ENCODE measurements at regions not wholly inside any gene's neighbourhood (a gene's known extent, or its start where the extent isn't known, plus 50 kb on each side); places are given as distances from the start of the nearest gene placed in this dataset.

- Histone ChIP-seq H3K36me3 (no peaks in the 10 kb centered on the region), H3K4me1 (peaks cover 27% of the 10 kb centered on the region), H3K4me3 (no peak overlapping the region), H3K9me3 (replicated peaks) (no peaks in the 10 kb centered on the region), H3K27ac (peak overlapping the region; percentile 24), H3K27me3 (no peaks in the 10 kb centered on the region)
- peak in 1 of 2 experiments; percentile 45 for DNase-seq
These were observed 582.4 kb downstream of the CDH26 start for GRCh38 chr20:60540591-60540990.

GRCh38 chr20:60541991-60542390, 583.8 kb downstream of the CDH26 start:
- H3K27ac ChIP-seq = no peak overlapping the region

GRCh38 chr20:60543598-60543997, 585.4 kb downstream of the CDH26 start:
- no peak for DNase-seq
- H3K36me3 ChIP-seq = no peaks in the 10 kb centered on the region
- no peak overlapping the region for H3K27ac ChIP-seq
- peaks cover 27% of the 10 kb centered on the region for H3K4me1 ChIP-seq
- no peak overlapping the region for H3K4me3 ChIP-seq
- no peaks in the 10 kb centered on the region for H3K9me3 ChIP-seq (replicated peaks)
- H3K27me3 ChIP-seq = no peaks in the 10 kb centered on the region

More at GRCh38 chr20:60541991-60542390, 583.8 kb downstream of the CDH26 start:
- Histone ChIP-seq H3K27me3 (no peaks in the 10 kb centered on the region), H3K9me3 (replicated peaks) (no peaks in the 10 kb centered on the region), H3K4me1 (peaks cover 27% of the 10 kb centered on the region), H3K4me3 (no peak overlapping the region), H3K36me3 (no peaks in the 10 kb centered on the region)
- DNase-seq = peak; percentile 49 to 79

- no peaks in the 10 kb centered on the region for H3K36me3 ChIP-seq
- no peaks in the 10 kb centered on the region for H3K27me3 ChIP-seq
- no peak overlapping the region for H3K27ac ChIP-seq
- no peak overlapping the region for H3K4me3 ChIP-seq
- no peaks in the 10 kb centered on the region for H3K9me3 ChIP-seq (replicated peaks)
- no peak for DNase-seq
- peaks cover 1% of the 10 kb centered on the region for H3K4me1 ChIP-seq
These were observed 594.9 kb downstream of the CDH26 start for GRCh38 chr20:60553095-60553494.

- Histone ChIP-seq H3K27ac (peak overlapping the region; percentile 58), H3K4me1 (peaks cover 20% of the 10 kb centered on the region), H3K9me3 (replicated peaks) (no peaks in the 10 kb centered on the region), H3K36me3 (no peaks in the 10 kb centered on the region), H3K4me3 (no peak overlapping the region), H3K27me3 (no peaks in the 10 kb centered on the region)
- peak; percentile 86 to 91 for DNase-seq
These were observed 600.3 kb downstream of the CDH26 start for GRCh38 chr20:60558486-60558885.

- Histone ChIP-seq H3K27me3 (peaks cover 9% of the 10 kb centered on the region), H3K4me3 (no peak overlapping the region), H3K27ac (peak overlapping the region; percentile 58), H3K36me3 (no peaks in the 10 kb centered on the region), H3K9me3 (replicated peaks) (no peaks in the 10 kb centered on the region), H3K4me1 (peaks cover 20% of the 10 kb centered on the region)
- peak; percentile 91 to 96 for DNase-seq
These were observed 601.2 kb downstream of the CDH26 start for GRCh38 chr20:60559462-60559861.

- H3K27ac ChIP-seq = no peak overlapping the region
- H3K4me3 ChIP-seq = no peak overlapping the region
- no peaks in the 10 kb centered on the region for H3K9me3 ChIP-seq (replicated peaks)
- no peak for DNase-seq
- H3K27me3 ChIP-seq = peaks cover 16% of the 10 kb centered on the region
- no peaks in the 10 kb centered on the region for H3K36me3 ChIP-seq
- peaks cover 20% of the 10 kb centered on the region for H3K4me1 ChIP-seq
These were observed 602.8 kb downstream of the CDH26 start for GRCh38 chr20:60561052-60561451.

- Histone ChIP-seq H3K4me1 (no peaks in the 10 kb centered on the region; the same call in 1 of the 2 replicates), H3K36me3 (no peaks in the 10 kb centered on the region), H3K27me3 (peaks cover 16% of the 10 kb centered on the region), H3K4me3 (no peak overlapping the region), H3K27ac (no peak overlapping the region), H3K9me3 (replicated peaks) (no peaks in the 10 kb centered on the region)
- no peak for DNase-seq
These were observed 606.9 kb downstream of the CDH26 start for GRCh38 chr20:60565083-60565482.

GRCh38 chr20:60565551-60565950, 607.3 kb downstream of the CDH26 start:
- Histone ChIP-seq H3K36me3 (no peaks in the 10 kb centered on the region), H3K27me3 (peaks cover 21% of the 10 kb centered on the region), H3K9me3 (replicated peaks) (no peaks in the 10 kb centered on the region), H3K4me3 (no peak overlapping the region), H3K27ac (no peak overlapping the region), H3K4me1 (no peaks in the 10 kb centered on the region; the same call in 1 of the 2 replicates)
- no peak for DNase-seq

- no peak for DNase-seq
- H3K36me3 ChIP-seq = no peaks in the 10 kb centered on the region
- H3K27ac ChIP-seq = no peak overlapping the region
- H3K4me3 ChIP-seq = no peak overlapping the region
- H3K4me1 ChIP-seq = no peaks in the 10 kb centered on the region
- H3K9me3 ChIP-seq (replicated peaks) = no peaks in the 10 kb centered on the region
- peaks cover 16% of the 10 kb centered on the region for H3K27me3 ChIP-seq
These were observed 610.9 kb downstream of the CDH26 start for GRCh38 chr20:60569116-60569515.

GRCh38 chr20:60570481-60571277, 612.5 kb downstream of the CDH26 start:
- Histone ChIP-seq H3K4me3 (no peak overlapping the region), H3K4me1 (no peaks in the 10 kb centered on the region), H3K36me3 (no peaks in the 10 kb centered on the region), H3K9me3 (replicated peaks) (no peaks in the 10 kb centered on the region), H3K27ac (no peak overlapping the region), H3K27me3 (peaks cover 5% of the 10 kb centered on the region; the same call in 1 of the 2 replicates)
- no peak for DNase-seq

GRCh38 chr20:60573003-60573680, 614.9 kb downstream of the CDH26 start:
- no peak for DNase-seq
- no peak overlapping the region for H3K4me3 ChIP-seq
- H3K36me3 ChIP-seq = no peaks in the 10 kb centered on the region
- no peak overlapping the region for H3K27ac ChIP-seq
- H3K9me3 ChIP-seq (replicated peaks) = no peaks in the 10 kb centered on the region
- peaks cover 9% of the 10 kb centered on the region for H3K27me3 ChIP-seq
- H3K4me1 ChIP-seq = no peaks in the 10 kb centered on the region

- no peaks in the 10 kb centered on the region for H3K9me3 ChIP-seq (replicated peaks)
- H3K4me1 ChIP-seq = no peaks in the 10 kb centered on the region
- H3K36me3 ChIP-seq = no peaks in the 10 kb centered on the region
- H3K27ac ChIP-seq = no peak overlapping the region
- H3K4me3 ChIP-seq = no peak overlapping the region
- DNase-seq = no peak
- peaks cover 7% of the 10 kb centered on the region for H3K27me3 ChIP-seq
These were observed 618.0 kb downstream of the CDH26 start for GRCh38 chr20:60576236-60576635.

GRCh38 chr20:60579941-60580515, 621.8 kb downstream of the CDH26 start:
- Histone ChIP-seq H3K4me1 (no peaks in the 10 kb centered on the region), H3K4me3 (no peak overlapping the region), H3K36me3 (no peaks in the 10 kb centered on the region), H3K27me3 (peaks cover 9% of the 10 kb centered on the region), H3K27ac (no peak overlapping the region), H3K9me3 (replicated peaks) (no peaks in the 10 kb centered on the region)
- no peak for DNase-seq

- H3K4me3 ChIP-seq = no peak overlapping the region
- H3K27me3 ChIP-seq = peaks cover 9% of the 10 kb centered on the region
- H3K9me3 ChIP-seq (replicated peaks) = no peaks in the 10 kb centered on the region
- no peak overlapping the region for H3K27ac ChIP-seq
- H3K4me1 ChIP-seq = no peaks in the 10 kb centered on the region
- no peaks in the 10 kb centered on the region for H3K36me3 ChIP-seq
- DNase-seq = no peak
These were observed 623.4 kb downstream of the CDH26 start for GRCh38 chr20:60581606-60582115.
